Nephron progenitor cell (in vitro differentiated cells): ENCODE measurements at regions not wholly inside any gene's neighbourhood (a gene's known extent, or its start where the extent isn't known, plus 50 kb on each side); places are given as distances from the start of the nearest gene placed in this dataset.
A peak's percentile ranks its signal among the peaks of the same experiment; 100 is the strongest.

Experiments
- DNase-seq: peaks from one replicate; pipeline ENCODE4 v3.0.0; 2021
- H3K27ac Mint-ChIP-seq: 2 replicates; pipeline ENCODE4 v1.8.0; 2021; ENCODE audit warnings: mild to moderate bottlenecking, moderate library complexity, mixed read lengths
- H3K27me3 Mint-ChIP-seq: 2 replicates; pipeline ENCODE4 v1.8.0; 2021; ENCODE audit warnings: mild to moderate bottlenecking, low read depth, mixed read lengths; ENCODE audit not compliant: poor library complexity
- H3K36me3 Mint-ChIP-seq: 2 replicates; pipeline ENCODE4 v1.8.0; 2021; ENCODE audit warnings: low read depth, mixed read lengths
- H3K4me1 Mint-ChIP-seq: 2 replicates; pipeline ENCODE4 v1.8.0; 2021; ENCODE audit warnings: mixed read lengths
- H3K4me3 Mint-ChIP-seq: 2 replicates; pipeline ENCODE4 v1.8.0; 2021; ENCODE audit warnings: mild to moderate bottlenecking, moderate library complexity, mixed read lengths
- H3K9me3 Mint-ChIP-seq: 2 replicates; pipeline ENCODE4 v1.8.0; 2021; ENCODE audit warnings: mild to moderate bottlenecking, moderate library complexity, mixed read lengths
- CTCF ChIP-seq: fragments of 200-600 bp; sonication (generic); IDR thresholded peaks from 2 replicates; pipeline ENCODE4 v1.5.0; 2021; ENCODE audit warnings: antibody characterized with exemption

GRCh38 chr5:57572461-57572860 lies 89.8 kb upstream of the ACTBL2 start:
- H3K4me3 Mint-ChIP-seq: no peak overlapping the region

GRCh38 chr5:57569601-57570000 lies 87.0 kb upstream of the ACTBL2 start:
- Mint-ChIP-seq H3K4me1 (peaks cover 18% of the 10 kb centered on the region), H3K27ac (no peak overlapping the region), H3K27me3 (peaks cover 3% of the 10 kb centered on the region), H3K9me3 (no peaks in the 10 kb centered on the region), H3K36me3 (no peaks in the 10 kb centered on the region), H3K4me3 (no peak overlapping the region)
- no peak for DNase-seq
- TF ChIP-seq CTCF: no peak

More at GRCh38 chr5:57572461-57572860, 89.8 kb upstream of the ACTBL2 start:
- peaks cover 2% of the 10 kb centered on the region for H3K4me1 Mint-ChIP-seq
- DNase-seq: no peak
- H3K9me3 Mint-ChIP-seq: peaks cover 7% of the 10 kb centered on the region
- no peak overlapping the region for H3K27ac Mint-ChIP-seq
- H3K36me3 Mint-ChIP-seq: no peaks in the 10 kb centered on the region
- TF ChIP-seq CTCF: no peak
- H3K27me3 Mint-ChIP-seq: peaks cover 3% of the 10 kb centered on the region

- H3K9me3 Mint-ChIP-seq: no peaks in the 10 kb centered on the region
- no peak for DNase-seq
- H3K4me1 Mint-ChIP-seq: peaks cover 18% of the 10 kb centered on the region
- no peaks in the 10 kb centered on the region for H3K27me3 Mint-ChIP-seq
- no peak overlapping the region for H3K27ac Mint-ChIP-seq
- H3K4me3 Mint-ChIP-seq: no peak overlapping the region
- no peak for TF ChIP-seq CTCF
- no peaks in the 10 kb centered on the region for H3K36me3 Mint-ChIP-seq
These were observed 85.5 kb upstream of the ACTBL2 start for GRCh38 chr5:57568136-57568535.

- H3K27me3 Mint-ChIP-seq: peaks cover 3% of the 10 kb centered on the region
- H3K9me3 Mint-ChIP-seq: no peaks in the 10 kb centered on the region
- no peak for DNase-seq
- H3K36me3 Mint-ChIP-seq: no peaks in the 10 kb centered on the region
- peak overlapping the region; percentile 27 for H3K4me3 Mint-ChIP-seq
- no peak for TF ChIP-seq CTCF
- H3K4me1 Mint-ChIP-seq: peaks cover 18% of the 10 kb centered on the region
- H3K27ac Mint-ChIP-seq: peak overlapping the region; percentile 95
These were observed 84.3 kb upstream of the ACTBL2 start for GRCh38 chr5:57566914-57567313.

- no peak for TF ChIP-seq CTCF
- Mint-ChIP-seq H3K27me3 (peaks cover 6% of the 10 kb centered on the region), H3K36me3 (no peaks in the 10 kb centered on the region), H3K9me3 (no peaks in the 10 kb centered on the region), H3K4me3 (no peak overlapping the region), H3K4me1 (peaks cover 15% of the 10 kb centered on the region), H3K27ac (peak overlapping the region; percentile 73)
- DNase-seq: no peak
These were observed 78.7 kb upstream of the ACTBL2 start for GRCh38 chr5:57561231-57561842.

- H3K9me3 Mint-ChIP-seq: peaks cover 4% of the 10 kb centered on the region
- peaks cover 7% of the 10 kb centered on the region for H3K4me1 Mint-ChIP-seq
- H3K27me3 Mint-ChIP-seq: peaks cover 7% of the 10 kb centered on the region
- no peaks in the 10 kb centered on the region for H3K36me3 Mint-ChIP-seq
- H3K4me3 Mint-ChIP-seq: no peak overlapping the region
- H3K27ac Mint-ChIP-seq: no peak overlapping the region
- TF ChIP-seq CTCF: no peak
- no peak for DNase-seq
These were observed 76.6 kb upstream of the ACTBL2 start for GRCh38 chr5:57559110-57559635.
